ENCODE measurements at regions not wholly inside any gene's neighbourhood (a gene's known extent, or its start where the extent isn't known, plus 50 kb on each side); places are given as distances from the start of the nearest gene placed in this dataset.
"Not testable (repeated sequence)": the region's sequence is repeated elsewhere in the genome, so short reads cannot be mapped to it uniquely, and the experiment has no call there.

DNA sequence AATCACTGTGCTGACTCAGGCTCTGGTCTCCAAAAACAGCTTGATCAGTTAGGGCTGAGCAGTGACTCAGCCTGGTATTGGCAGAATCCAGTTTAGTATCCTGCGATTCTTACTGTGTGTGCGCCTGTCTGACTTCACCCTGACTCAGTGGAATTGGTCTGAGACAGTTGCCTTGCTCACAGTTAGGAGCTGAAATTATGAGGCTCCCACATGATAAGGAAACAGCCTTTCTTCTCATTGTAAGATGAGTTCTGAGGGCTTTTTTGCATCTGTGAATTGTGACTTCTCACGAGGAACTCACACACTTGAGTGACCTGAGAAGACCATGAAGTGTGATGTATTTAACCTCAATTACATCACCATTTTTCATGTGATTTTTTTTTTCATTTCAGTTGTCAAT, 1282.4 kb downstream of the RPIA start:
- TF ChIP-seq, protein P1, sequence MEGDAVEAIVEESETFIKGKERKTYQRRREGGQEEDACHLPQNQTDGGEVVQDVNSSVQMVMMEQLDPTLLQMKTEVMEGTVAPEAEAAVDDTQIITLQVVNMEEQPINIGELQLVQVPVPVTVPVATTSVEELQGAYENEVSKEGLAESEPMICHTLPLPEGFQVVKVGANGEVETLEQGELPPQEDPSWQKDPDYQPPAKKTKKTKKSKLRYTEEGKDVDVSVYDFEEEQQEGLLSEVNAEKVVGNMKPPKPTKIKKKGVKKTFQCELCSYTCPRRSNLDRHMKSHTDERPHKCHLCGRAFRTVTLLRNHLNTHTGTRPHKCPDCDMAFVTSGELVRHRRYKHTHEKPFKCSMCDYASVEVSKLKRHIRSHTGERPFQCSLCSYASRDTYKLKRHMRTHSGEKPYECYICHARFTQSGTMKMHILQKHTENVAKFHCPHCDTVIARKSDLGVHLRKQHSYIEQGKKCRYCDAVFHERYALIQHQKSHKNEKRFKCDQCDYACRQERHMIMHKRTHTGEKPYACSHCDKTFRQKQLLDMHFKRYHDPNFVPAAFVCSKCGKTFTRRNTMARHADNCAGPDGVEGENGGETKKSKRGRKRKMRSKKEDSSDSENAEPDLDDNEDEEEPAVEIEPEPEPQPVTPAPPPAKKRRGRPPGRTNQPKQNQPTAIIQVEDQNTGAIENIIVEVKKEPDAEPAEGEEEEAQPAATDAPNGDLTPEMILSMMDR (optimal IDR thresholded peaks at IDR 0.05 in 1 of 3, IDR thresholded peaks at IDR 0.05 in 1 of 3, conservative IDR thresholded peaks at IDR 0.05 in 1 of 3; ENCODE audit: extremely low read depth in 1 of 3, insufficient read depth in 2 of 3, low read length in 3 of 3) = not testable (repeated sequence)
- not testable (repeated sequence) for TF ChIP-seq EZH2 (IDR thresholded peaks at IDR 0.05; ENCODE audit: low read length)

Measured in keratinocyte (primary cell).